GM21717 (cell line): ENCODE measurements at regions not wholly inside any gene's neighbourhood (a gene's known extent, or its start where the extent isn't known, plus 50 kb on each side); places are given as distances from the start of the nearest gene placed in this dataset.

Experiments
- ATAC-seq: cut with Tn5 transposase; IDR thresholded peaks from one replicate; pipeline ENCODE4 v1.9.1; 2021; ENCODE audit warnings: mild to moderate bottlenecking, moderate library complexity; ENCODE audit not compliant: unreplicated experiment

- no peak for ATAC-seq
Measured at GRCh38 chr13:107516517-107516916, 698.8 kb downstream of the LIG4 start.

GRCh38 chr13:107512551-107512950 is 702.8 kb downstream of the LIG4 start:
- ATAC-seq: no peak

- no peak for ATAC-seq
Measured at GRCh38 chr13:107497661-107498060, 717.7 kb downstream of the LIG4 start.

- no peak for ATAC-seq
Measured at GRCh38 chr13:107493266-107493665, 722.1 kb downstream of the LIG4 start.

GRCh38 chr13:107482688-107483087 is 732.6 kb downstream of the LIG4 start:
- no peak for ATAC-seq

- ATAC-seq: no peak
Measured at GRCh38 chr13:107480130-107480529, 735.2 kb downstream of the LIG4 start.

GRCh38 chr13:107477772-107478379 is 737.5 kb downstream of the LIG4 start:
- no peak for ATAC-seq

- no peak for ATAC-seq
Measured at GRCh38 chr13:107475753-107476453, 739.4 kb downstream of the LIG4 start.

GRCh38 chr13:107473253-107473652 is 742.1 kb downstream of the LIG4 start:
- ATAC-seq: no peak

- ATAC-seq: no peak
Measured at GRCh38 chr13:107466326-107467099, 748.8 kb downstream of the LIG4 start.

GRCh38 chr13:107462501-107462900 is 752.8 kb downstream of the LIG4 start:
- no peak for ATAC-seq

GRCh38 chr13:107461751-107462150 is 753.6 kb downstream of the LIG4 start:
- no peak for ATAC-seq

GRCh38 chr13:107459430-107459829 is 755.9 kb downstream of the LIG4 start:
- ATAC-seq: no peak

GRCh38 chr13:107458269-107458668 is 757.1 kb downstream of the LIG4 start:
- ATAC-seq: no peak

GRCh38 chr13:107457686-107458085 is 757.6 kb downstream of the LIG4 start:
- no peak for ATAC-seq

GRCh38 chr13:107456431-107456830 is 758.9 kb downstream of the LIG4 start:
- ATAC-seq: no peak

GRCh38 chr13:107452833-107453232 is 762.5 kb downstream of the LIG4 start:
- no peak for ATAC-seq

GRCh38 chr13:107450931-107451330 is 764.4 kb downstream of the LIG4 start:
- ATAC-seq: no peak

- no peak for ATAC-seq
Measured at GRCh38 chr13:107450431-107450830, 764.9 kb downstream of the LIG4 start.

GRCh38 chr13:107447591-107447990 is 767.7 kb downstream of the LIG4 start:
- no peak for ATAC-seq

- no peak for ATAC-seq
Measured at GRCh38 chr13:107441279-107441678, 774.1 kb downstream of the LIG4 start.

- no peak for ATAC-seq
Measured at GRCh38 chr13:107438251-107438650, 777.1 kb downstream of the LIG4 start.
